Esophagus muscularis mucosa (tissue), 4 donors: ENCODE measurements at regions not wholly inside any gene's neighbourhood (a gene's known extent, or its start where the extent isn't known, plus 50 kb on each side); places are given as distances from the start of the nearest gene placed in this dataset.
A peak's percentile ranks its signal among the peaks of the same experiment; 100 is the strongest.

Experiments
- DNase-seq: peaks from one replicate; pipeline ENCODE4 v3.0.0-alpha.2; 2017; ENCODE audit errors: extremely low spot score
- H3K27ac ChIP-seq, 4 donors: fragments of 200-600 bp; sonication (generic); replicated peaks in 1 of 4; 1 replicate in 3 of 4; 2 replicates in 1 of 4; pipeline ENCODE4 v1.5.1; 2016 to 2019; ENCODE audit warnings: mild to moderate bottlenecking in 1 of 4
- H3K27me3 ChIP-seq, 4 donors: fragments of 200-600 bp; sonication (generic); one replicate each; pipeline versions ENCODE4 v1.5.1 to v1.6.0; 2016 to 2019
- H3K36me3 ChIP-seq, 4 donors: fragments of 200-600 bp; sonication (generic); one replicate each; pipeline ENCODE4 v1.5.1; 2016 to 2019
- H3K4me1 ChIP-seq, 4 donors: fragments of 200-600 bp; sonication (generic); one replicate each; pipeline ENCODE4 v1.5.1; 2016 to 2019
- H3K4me3 ChIP-seq, 4 donors: fragments of 200-600 bp; sonication (generic); 1 replicate in 2 of 4; 2 replicates in 2 of 4; pipeline ENCODE4 v1.5.1; 2016 to 2019; ENCODE audit warnings: mild to moderate bottlenecking in 4 of 4, moderate library complexity in 1 of 4
- H3K9me3 ChIP-seq, 4 donors: fragments of 200-600 bp; sonication (generic); 1 replicate in 3 of 4; 2 replicates in 1 of 4; pipeline ENCODE4 v1.5.1; 2016 to 2019
- CTCF ChIP-seq, 3 experiments: fragments of 200-600 bp in 2 of 3; fragments of 450-650 bp in 1 of 3; sonication (generic) in 2 of 3; IDR thresholded peaks; one replicate each; pipeline ENCODE4 v1.5.1; 2017 to 2019; ENCODE audit warnings: antibody characterized with exemption in 3 of 3, mild to moderate bottlenecking in 2 of 3, moderate library complexity in 1 of 3
- EP300 ChIP-seq: sonication (generic); formaldehyde crosslinking; IDR thresholded peaks from one replicate; pipeline ENCODE4 v1.6.1; 2017; ENCODE audit warnings: antibody characterized with exemption
- POLR2A ChIP-seq: fragments of 450-650 bp; IDR thresholded peaks from one replicate; pipeline ENCODE4 v1.6.1; 2017; ENCODE audit warnings: antibody characterized with exemption, moderate library complexity, mild to moderate bottlenecking, low read depth
- POLR2AphosphoS5 ChIP-seq, 2 donors: sonication (generic); formaldehyde crosslinking; IDR thresholded peaks; one replicate each; pipeline ENCODE4 v1.6.1; 2017; ENCODE audit warnings: antibody characterized with exemption in 2 of 2
- WGBS: methylation state at CpG from one replicate; pipeline ENCODE4 v1.1.5; 2018; 5-methylcytosine and 5-hydroxymethylcytosine counted together
- intact Hi-C: fragments of 100-400 bp; cut with DNase I; formaldehyde crosslinking; loops from one replicate; pipeline ENCODE4 v1.15.1; 2023

- TF ChIP-seq POLR2A (no peak), EP300 (no peak), CTCF (IDR thresholded peaks at IDR 0.05) (no peak), POLR2AphosphoS5 (IDR thresholded peaks at IDR 0.05) (no peak)
- H3K36me3 ChIP-seq, result no peaks in the 10 kb centered on the region
- peaks cover 13 to 22% (median 15%) of the 10 kb centered on the region in 4 donors for H3K4me1 ChIP-seq
- DNase-seq, result no peak
- intact Hi-C loops, result no loop called here
- WGBS, result 85% methylated on average over 6 of the region's 6 CpGs
- no peaks in the 10 kb centered on the region for H3K9me3 ChIP-seq
- H3K27me3 ChIP-seq, result no peaks in the 10 kb centered on the region
- no peak overlapping the region for H3K4me3 ChIP-seq
- H3K27ac ChIP-seq, result no peak overlapping the region
Measured at GRCh38 chr1:228961511-228961910, 226.2 kb downstream of the RHOU start.

GRCh38 chr1:228963795-228964177 is 228.5 kb downstream of the RHOU start:
- TF ChIP-seq CTCF (IDR thresholded peaks at IDR 0.05), result no peak
- TF ChIP-seq POLR2A, result no peak
- TF ChIP-seq EP300, result no peak
- TF ChIP-seq POLR2AphosphoS5 (IDR thresholded peaks at IDR 0.05), result no peak
- H3K36me3 ChIP-seq, result no peaks in the 10 kb centered on the region
- no peak overlapping the region for H3K4me3 ChIP-seq
- H3K27ac ChIP-seq, result peak overlapping the region; percentile 52 to 70 (median 62)
- H3K4me1 ChIP-seq, result peaks cover 13 to 16% (median 15%) of the 10 kb centered on the region in 4 donors
- no peaks in the 10 kb centered on the region for H3K9me3 ChIP-seq
- H3K27me3 ChIP-seq, result no peaks in the 10 kb centered on the region
- DNase-seq, result no peak
- intact Hi-C loops, result no loop called here
- 85% methylated on average over 2 of the region's 2 CpGs for WGBS

DNA sequence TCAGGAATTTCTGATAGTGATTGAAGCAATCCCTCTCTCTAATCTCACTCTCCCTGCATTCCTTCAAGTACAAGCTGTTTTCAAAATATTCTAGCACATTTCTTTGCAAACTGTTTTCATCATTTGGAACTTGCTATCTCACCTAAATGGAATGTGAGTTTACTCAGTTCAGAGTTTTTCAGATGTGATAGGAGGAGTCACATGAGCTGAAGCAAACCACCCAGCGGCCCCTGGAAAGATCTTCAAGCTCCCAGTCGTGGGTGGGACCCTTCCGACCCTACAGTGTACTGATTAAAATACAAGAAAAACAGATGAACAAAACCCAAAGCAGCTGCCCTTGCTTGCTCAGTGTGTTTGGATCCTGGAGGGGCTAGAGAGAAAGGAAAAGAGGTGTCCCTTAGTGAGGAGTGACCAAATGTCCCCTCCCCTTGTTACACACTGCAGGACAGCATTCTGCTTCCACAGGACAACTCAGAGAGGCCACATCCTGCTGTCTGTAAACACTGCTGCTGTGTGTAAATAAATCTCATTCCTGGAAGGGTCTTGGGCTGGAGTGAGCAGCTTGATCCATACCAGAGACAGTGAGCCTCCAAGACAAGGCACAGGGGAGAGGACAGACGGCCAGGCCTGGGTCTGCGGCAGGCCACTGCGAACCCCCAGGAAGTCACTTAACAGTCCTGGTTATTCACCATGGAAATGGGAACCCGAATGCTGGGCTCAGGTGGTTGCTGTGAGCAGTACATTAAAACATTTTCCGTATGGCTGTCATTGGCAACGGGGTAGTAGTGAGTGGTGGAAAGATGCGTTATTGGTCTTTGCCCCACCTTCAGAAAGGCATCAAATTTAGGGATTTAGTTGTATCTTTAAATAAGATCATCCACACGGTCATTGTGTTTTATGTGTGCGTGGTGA is 229.2 kb downstream of the RHOU start:
- Histone ChIP-seq H3K36me3 (no peaks in the 10 kb centered on the region), H3K27me3 (no peaks in the 10 kb centered on the region), H3K4me1 (peaks cover 13 to 16% (median 15%) of the 10 kb centered on the region in 4 donors), H3K9me3 (no peaks in the 10 kb centered on the region), H3K4me3 (no peak overlapping the region), H3K27ac (peak overlapping the region; percentile 52 to 70 (median 62))
- intact Hi-C loops, result no loop called here
- WGBS, result 73% methylated on average over 12 of the region's 12 CpGs
- TF ChIP-seq EP300 (no peak), POLR2AphosphoS5 (IDR thresholded peaks at IDR 0.05) (no peak), CTCF (IDR thresholded peaks at IDR 0.05) (no peak), POLR2A (no peak)
- DNase-seq, result no peak

DNA sequence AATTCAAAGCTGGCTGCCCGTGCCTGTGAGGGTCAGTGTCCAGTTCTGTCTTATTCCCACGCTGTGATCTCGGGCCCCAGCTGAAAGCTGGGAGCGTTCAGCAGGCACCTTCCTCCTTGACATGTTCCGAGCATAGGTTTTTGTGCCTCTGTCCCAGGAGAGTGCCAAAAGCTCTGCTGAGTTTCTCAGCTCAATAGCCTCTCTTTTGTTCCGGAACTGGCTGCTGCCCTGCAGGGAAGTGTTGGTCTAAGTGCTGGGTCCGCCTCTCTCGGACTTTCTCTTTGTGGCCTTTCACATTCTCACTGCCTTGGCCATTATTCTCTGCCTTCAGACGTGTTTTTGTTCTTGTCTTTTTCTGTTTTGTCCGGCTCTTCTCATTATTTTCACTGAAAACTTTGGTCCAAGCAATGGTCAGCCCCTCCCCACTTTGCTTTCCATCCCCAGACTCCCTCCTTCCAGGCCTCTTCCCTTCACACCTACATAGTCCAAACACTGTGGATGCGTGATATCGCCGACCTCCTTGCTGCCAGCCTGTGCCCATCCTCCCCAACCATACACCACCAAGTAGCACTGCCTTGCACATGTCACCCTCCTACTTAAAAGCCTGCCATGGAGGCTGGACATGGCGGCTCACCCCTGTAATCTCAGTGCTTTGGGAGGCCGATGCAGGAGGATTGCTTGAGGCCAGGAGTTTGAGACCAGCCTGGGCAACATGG is 233.8 kb downstream of the RHOU start:
- intact Hi-C loops, result no loop called here
- WGBS, result 82% methylated on average over 15 of the region's 15 CpGs
- H3K36me3 ChIP-seq, result no peaks in the 10 kb centered on the region
- H3K9me3 ChIP-seq, result no peaks in the 10 kb centered on the region
- peaks cover 6 to 8% (median 8%) of the 10 kb centered on the region in 4 donors for H3K4me1 ChIP-seq
- DNase-seq, result no peak
- H3K27me3 ChIP-seq, result no peaks in the 10 kb centered on the region
- TF ChIP-seq CTCF (IDR thresholded peaks at IDR 0.05) (no peak), EP300 (no peak), POLR2AphosphoS5 (IDR thresholded peaks at IDR 0.05) (no peak), POLR2A (no peak)
- no peak overlapping the region for H3K27ac ChIP-seq
- H3K4me3 ChIP-seq, result no peak overlapping the region
